HG03520 (cell line): ENCODE measurements at regions not wholly inside any gene's neighbourhood (a gene's known extent, or its start where the extent isn't known, plus 50 kb on each side); places are given as distances from the start of the nearest gene placed in this dataset.
"Not testable (repeated sequence)": the region's sequence is repeated elsewhere in the genome, so short reads cannot be mapped to it uniquely, and the experiment has no call there.

Experiments used
- ATAC-seq: cut with Tn5 transposase; IDR thresholded peaks from one replicate; pipeline ENCODE4 v1.9.1; 2021; ENCODE audit warnings: mild to moderate bottlenecking, moderate library complexity; ENCODE audit not compliant: unreplicated experiment

DNA sequence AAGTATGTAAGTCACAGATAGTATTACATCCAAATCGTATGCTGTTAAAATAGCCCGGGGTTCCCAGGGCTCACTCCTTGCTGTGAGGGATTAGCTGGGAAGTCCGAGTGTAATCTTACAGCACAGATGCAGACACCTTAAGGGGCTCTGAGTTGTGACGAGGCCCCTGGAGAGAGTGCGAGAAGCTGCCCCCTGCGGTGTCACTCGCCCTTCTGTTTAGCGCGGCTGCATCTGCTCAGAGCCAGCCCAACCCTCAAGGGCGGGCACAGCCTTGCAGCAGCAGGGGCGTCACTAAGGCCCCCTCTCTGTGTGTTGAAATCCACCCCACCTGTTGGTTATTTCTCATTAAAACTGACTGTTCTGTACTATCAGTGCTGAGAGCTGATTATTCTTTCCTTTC, 135.8 kb downstream of the LAT start:
- not testable (repeated sequence) for ATAC-seq

DNA sequence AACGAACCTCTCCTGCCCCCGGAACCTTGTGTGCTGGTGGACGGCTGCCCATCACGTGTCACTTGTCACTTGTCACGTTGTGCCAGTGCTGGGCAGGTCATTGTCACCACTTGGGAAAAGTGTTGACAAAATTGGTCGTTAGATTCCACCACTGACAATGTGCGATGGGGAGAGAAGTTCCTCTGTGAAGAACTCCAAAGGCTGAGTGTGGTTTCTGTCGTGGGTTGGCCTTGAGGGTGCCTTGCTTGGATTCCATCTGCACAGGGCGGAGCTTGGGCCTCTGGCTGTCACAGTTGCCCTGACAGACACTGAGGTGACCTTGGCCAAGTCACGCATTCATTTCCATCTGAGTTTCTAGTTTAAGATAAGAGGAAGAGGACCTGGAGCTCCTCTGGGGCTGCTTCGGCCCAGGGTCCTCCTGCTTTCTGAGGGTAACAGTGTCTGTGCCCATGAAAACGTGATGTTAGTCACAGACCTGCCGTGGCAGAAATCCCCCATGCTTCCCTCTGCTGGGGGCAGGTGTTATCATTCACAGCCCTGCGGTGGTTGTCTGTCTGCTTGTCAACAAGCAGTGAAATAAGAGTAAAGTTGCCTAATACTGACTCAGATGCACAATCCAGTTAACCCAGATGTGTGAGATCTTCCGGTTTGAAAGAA, 133.6 kb downstream of the LAT start:
- not testable (repeated sequence) for ATAC-seq

DNA sequence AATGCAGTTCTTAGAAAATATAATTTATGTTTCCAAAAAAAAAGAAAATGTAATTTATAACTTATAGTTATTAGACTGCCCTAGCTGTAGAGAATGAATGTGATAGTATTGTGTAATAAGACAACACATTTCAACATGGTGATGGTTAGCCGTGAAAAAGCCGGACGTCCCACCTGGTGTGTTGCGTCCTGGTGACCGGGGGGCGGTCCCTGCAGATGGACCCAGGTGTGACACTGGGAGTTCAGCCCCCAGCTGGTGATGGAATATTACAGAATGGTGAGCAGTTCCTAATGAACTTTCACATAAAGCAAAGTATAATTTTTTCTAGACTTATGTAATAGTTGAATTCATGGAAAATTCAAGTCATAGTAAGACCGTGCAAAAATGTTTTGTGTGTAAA, 132.8 kb downstream of the LAT start:
- ATAC-seq: no peak

DNA sequence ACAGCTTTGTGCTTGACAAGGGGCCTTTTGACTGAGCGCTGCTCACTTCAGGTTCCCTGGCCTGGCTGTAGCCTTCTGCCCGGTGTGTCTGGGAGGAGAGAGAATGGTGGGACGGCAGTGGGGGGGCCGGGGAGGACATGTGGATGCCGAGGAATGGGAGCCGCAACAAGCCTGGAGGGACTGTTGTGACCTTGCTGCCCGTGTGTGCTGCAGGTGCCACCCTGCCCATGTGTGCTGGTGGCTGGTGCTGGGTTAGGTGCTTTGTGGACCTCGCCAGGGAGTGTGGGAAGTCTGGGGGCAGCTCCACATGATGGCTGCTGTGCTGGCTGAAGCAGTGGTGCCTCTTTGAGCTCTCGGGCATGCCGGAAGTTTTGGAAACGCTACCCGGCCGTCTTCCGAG, 132.1 kb downstream of the LAT start:
- no peak for ATAC-seq

DNA sequence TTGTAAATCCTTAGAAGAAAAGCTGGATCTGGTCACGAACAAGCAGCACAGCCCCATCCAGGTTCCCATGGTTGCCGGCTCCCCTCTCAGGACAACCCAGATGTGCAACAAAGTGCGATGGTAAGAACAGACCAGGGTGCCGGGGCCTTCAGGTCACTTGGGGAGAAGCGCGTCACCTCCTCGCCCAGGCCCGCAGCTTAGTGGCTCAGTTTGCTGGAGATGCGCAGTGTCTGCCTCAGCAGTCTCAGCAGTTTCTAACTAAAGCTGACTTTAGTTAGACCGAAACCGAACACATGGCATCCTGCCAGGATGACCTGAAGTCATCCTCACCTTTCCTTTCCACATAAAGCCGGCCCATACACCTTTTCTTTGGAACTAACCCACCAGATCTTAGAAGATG, 131.4 kb downstream of the LAT start:
- not testable (repeated sequence) for ATAC-seq

DNA sequence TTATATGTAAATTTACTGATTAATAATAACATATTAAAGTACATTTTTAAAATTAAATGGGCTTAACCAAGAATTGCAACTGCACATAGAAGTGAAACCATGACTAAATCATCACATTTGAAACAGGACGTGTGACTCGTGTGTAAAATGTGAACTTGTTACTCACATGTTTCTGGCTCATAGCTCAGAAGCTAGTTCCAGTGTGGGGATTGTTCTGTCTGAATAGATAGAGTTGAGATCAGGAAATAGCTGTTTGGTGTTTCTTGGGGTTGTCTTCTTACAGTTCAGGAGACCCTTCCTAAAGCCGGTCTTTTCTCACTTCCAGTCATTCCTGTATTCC, 130.9 kb downstream of the LAT start:
- ATAC-seq: not testable (repeated sequence)

DNA sequence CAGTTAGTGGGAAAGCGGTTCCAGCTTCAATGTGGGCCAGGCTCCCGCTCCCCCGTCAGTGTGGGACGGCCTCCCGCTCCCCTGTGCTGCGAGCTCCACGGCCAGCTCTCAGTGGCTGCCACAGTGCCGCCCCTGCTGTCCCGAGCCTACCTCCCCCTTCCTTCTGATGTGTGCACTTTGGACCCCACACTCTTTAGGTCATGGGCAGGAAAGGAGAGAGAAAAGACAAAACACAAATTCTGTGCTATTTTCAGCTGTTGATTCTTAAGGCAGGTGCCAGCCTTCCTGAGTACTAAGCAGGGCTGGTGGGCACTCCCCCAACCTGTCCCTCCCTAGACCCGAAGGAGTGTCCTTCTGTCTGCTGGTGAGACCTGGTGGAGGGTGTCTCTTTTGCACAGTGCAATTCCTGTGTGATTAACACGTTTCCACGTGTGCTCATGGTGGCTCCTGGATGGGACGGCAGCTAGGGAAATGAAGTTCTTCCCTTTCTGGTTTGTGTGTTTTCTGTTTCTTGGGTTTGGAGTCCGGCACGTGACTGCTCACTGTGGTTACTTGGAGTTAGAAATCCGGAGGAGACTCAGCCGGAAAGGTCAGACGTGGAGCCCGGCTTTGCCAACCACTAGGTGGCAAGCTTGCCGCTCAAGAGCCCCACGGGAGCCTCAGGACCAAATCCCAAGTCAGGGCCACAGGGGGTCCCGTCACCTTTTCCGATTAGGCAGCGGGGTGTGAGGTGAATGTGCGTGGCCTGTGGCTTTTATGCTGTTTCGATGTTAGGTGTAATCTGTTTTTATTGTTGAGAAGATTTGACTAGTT, 130.3 kb downstream of the LAT start:
- ATAC-seq: not testable (repeated sequence)

DNA sequence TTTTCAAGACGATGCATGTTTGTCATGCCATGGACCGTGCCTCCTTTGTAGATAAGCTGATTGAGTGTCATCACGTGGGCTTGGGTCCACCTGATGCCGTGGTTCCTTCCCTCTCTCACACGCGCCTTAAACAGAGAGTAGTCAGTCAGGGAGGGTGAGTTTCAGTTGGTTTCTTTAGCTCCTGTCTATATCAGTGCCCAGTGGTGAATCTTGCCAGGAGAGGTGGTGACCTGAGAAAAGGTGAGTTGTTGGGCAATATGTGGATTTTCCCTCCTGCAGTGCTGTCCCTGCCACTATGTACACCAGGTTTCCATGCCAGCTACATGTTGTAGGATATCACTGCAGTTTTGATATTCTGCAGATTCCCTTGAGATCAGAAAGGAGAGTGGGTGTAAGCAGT, 129.7 kb downstream of the LAT start:
- ATAC-seq: no peak

DNA sequence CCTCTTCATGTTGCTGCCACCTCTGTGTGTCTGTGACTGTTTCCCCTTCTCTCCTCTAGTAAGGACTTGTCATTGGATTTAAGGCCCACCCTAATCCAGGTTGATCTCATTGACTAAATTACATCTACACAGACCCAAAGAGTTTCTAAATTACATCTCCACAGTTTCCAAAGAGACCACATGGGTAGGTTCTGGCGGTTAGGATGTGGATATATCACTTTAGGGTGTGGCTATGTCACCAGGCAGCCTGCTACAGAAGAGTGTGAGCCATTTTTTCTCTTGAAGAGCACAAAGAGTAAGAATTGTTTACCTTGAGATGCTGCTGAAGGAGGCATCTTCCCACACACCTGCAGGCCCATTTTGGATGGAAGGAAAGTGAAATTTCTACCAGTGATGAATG, 128.6 kb downstream of the LAT start:
- ATAC-seq: not testable (repeated sequence)

DNA sequence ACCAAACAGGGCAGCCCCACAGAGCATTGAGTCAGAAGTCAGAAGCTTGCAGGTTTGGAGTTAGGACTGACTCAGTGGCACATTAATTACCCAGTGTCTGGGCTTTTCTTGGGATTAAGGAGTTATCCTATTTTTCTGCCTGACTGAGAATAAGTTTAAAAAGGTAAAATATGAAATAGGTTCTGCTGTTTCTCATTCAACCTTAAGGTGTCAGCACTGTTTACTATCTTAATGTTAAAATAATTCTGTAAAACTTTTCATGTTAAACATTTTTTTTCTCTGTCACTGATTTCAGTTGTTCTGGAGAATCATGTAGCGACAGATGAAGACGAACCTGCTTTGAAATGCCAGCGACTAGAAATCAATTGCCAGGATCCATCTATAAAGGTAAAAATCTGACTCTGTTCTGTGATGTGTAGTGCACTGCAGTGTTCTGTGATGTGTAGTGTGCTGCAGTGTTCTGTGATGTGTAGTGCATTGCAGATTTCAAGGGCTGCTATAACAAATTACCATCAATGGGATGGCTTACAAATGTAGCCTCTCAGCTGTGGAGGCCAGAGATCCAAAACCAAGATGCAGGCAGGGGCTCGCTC, 128.0 kb downstream of the LAT start:
- no peak for ATAC-seq

DNA sequence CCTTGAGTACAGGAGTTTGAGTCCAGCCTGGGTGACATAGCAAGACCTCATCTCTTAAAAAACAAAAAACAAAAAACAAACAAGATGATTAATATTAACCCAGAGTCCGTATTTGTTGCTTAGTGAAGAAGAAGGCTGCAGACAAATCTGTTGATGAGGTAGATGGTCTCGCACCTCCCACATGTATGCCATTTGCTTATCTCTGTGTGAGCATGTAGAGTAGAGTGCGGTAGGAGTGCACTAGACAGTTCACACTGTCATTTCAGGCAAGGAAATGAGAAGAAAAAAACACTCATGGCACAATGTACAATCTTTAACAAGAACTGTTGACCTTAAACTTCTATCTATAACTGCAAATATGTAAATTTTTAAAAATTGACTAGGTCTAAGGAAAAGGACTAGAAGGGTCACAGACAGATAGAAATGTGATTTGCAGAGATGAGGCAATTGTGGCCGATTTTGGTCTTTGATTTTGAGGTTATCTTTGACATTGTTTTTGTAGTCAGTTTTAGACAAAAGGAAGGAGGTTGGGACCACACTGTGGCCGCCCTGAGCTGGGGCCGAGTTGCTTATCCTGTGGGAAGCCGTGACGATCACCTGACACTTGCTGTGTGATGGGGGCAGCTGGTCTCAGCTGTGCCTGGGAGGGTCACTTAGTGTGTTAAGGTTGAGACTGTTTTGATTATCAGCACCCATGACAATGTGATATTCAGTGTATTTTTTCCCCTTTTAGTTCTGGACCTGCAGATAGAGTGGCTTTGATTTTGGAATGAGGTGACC, 127.2 kb downstream of the LAT start:
- ATAC-seq: not testable (repeated sequence)

DNA sequence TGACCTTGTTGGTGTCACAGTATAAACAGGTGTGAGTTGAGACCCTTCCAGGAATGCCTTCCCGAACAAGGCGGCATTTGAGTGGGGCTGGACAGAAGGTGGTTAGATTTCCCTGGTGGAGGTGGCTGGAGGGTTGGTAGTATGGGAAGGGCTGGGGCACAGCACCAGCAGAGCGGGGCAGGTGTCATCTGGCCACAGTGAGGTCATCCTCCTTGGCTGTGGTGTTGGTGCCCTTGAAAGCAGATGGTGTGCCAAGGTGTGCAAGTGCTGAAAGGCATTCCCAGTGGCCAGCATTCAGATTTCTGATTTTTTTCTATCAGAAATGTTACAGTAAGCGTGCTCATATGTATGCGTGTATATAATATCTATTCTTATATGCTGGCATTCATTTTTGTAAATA, 126.6 kb downstream of the LAT start:
- ATAC-seq: no peak

DNA sequence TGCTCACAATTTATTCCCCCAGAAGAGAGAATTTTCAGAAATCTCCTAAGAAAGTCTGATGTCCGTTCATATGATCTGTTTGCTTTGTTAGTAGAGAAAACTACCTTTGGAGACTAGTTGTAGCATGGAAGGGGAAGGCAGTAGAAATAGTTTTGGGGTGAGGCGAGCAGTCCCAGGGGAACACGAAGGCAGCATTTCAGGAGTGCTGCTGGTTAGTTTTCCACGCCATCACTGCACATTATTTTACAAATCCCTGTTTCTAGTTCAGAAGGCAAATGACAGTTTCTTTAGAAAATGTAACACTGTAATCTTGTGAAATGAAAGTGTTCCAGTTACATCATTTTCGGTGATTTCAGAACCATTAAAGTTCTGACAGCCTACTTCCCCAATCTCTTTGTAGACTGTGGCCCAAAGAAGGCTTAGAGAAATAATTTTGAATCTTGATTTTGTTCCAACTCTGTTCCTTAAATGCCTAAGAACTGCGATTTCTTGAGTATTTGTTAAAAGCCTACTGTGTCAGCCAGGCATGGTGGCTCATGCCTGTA, 123.8 kb downstream of the LAT start:
- not testable (repeated sequence) for ATAC-seq

DNA sequence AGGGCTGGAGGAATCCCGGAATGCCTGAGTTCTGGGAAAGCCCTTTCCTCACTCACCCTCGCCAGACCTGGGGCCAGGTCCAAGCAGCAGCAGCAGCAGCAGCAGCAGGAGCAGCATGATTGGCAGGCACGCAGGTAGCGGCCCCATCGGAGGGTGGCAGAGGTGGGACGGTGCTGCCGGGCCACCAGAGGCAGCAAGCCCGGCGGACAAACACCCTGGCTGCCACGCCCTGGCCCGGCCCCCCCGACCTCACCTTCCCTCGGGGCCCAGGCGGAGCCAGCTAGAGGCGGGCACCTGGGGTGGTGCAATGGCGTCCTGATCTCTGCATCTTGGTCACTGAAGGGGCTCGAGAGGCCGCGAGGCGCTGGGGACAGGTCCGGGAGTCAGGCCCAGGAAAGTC, 122.4 kb downstream of the LAT start:
- no peak for ATAC-seq

DNA sequence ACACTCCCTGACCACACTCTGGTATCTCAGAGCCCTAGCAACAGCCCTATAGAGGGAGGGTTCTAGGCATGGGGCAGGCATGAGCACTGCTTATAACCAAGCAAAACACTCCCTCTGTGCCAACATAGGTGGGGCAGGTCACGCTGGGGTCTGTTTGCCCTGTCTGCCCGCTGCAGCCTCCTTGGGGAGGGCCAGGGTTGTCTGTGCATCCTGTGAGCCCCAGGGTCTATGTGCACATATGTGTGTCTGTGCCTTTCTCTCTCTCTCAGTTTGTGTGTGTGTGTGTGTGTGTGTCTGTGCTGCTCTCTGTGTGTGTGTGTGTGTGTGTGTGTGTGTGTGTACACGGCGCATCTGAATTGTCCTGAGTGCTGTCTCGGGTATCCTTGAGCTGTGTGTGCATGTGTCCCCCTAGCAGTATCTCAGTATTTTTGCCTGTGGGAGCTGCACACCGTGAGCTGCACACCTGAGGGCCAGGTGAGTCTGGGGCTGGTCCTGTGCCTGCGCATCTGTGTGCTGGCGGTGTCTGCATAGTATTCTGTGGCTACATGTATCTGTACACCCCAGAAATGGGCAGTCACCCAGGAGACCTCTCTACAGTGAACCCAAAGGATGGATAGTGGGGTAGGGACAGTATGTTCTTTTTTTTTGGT, 121.5 kb downstream of the LAT start:
- not testable (repeated sequence) for ATAC-seq

DNA sequence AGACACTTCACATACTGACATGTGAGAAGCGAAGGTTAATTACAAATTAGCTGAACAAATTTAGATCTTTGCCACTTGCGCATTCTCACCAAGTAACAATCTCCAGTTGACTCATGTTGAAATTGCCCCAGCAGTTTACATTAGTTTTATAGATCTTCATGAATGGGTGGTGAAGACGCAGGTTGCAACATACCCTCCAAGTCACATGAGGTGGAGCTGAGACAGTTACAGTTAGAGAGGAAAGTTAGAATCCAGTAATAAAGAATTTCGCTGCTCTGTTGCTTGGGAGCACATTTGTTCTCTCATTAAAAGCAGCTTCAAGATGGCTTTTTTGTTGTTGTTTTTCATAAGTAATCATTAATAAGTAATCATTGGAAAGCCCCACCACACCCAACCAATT, 119.7 kb downstream of the LAT start:
- ATAC-seq: not testable (repeated sequence)

DNA sequence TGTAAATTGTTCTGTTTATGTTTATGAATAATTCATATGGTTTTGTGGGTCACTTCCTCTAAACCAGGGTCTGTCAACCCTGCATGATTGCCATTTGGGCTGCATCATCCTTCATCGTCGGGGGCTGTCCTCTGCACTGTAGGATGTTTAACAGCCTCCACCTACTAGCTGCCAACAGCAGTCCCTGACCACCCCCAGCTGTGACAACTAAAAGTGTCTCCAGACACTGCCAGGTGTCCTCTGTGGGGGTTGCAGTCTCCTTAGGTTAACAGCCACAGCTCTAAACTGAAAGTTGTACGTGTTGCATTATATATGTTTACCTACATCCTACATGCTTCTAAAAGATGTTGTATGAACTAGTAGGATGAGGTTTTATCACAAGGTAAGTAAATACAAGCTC, 113.1 kb downstream of the LAT start:
- ATAC-seq: not testable (repeated sequence)

DNA sequence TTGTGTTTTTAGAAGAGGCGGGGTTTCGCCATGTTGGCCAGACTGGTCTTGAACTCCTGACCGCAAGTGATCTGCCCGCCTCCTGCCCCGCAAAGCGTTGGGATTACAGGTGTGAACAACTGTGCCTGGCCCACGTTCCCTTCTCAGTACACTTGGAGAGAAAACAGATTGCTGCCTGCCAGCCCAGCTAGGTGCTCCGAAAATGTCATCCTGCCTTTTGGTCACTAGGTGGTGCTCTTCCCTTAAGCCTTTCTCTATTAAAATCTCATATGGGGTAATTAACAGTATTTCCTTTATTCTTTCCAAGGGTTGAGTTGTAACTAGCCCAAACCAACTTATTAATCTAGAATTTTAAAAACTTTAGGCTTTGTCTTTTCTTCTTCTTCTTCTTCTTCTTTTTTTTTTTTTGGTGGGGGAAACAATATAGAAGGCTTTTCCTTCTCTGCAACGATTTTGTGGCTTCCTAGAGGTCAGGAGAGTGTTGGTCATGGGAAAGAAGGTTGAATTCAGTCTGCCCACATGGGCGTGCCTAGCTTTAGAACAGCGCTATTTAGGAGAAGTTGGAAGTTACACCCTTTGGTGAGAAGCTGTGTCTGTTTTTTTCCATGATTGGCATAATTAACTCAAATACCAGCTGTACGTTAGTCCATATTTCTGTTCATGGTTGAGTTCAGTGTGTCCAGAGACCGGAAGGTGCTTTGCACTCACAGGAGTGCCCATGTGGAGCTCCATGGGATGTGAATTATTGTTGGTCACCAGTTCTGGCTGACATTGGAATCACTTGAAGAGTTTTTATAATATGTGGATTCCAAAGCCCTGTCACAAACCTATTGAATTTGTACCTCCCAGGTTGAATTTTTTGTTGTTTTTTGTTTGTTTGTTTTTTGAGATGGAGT, 110.1 kb downstream of the LAT start:
- ATAC-seq: not testable (repeated sequence)

DNA sequence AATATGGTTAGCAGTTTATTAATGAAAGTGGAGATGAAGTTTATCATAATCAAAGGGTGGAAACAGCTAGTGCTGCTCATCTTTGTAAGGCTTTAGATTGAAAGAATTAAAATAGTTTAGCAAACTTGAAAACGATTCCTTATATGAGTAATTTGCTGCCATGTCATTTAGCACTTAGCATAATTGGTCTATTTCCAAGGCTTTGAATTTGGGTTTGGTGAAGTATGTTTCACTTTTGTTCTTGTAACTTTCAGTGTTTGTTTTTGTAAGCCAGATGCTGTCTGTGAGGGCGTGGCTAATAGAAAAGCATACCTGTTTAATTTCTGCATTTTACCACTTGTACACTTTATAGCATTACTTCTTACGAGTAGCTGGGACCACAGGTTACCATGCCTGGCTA, 109.5 kb downstream of the LAT start:
- not testable (repeated sequence) for ATAC-seq

DNA sequence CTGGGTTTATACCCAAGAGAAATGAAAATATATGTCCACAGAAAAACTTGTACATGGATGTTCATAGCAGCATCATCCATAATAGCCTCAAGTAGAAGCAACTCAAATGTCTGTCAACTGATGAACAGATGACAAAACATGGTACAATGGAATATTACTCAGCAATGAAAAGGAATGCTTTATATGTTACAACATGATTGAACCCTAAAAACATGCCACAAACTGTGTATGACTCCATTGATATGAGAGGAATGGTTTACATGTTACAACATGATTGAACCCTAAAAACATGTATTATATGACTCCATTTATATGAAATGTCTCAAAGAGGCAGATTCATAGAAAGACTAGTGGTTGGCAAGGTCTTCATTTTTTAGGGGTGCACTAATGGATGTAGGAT, 104.8 kb downstream of the LAT start:
- ATAC-seq: not testable (repeated sequence)
